GM12891 (cell line): ENCODE measurements at regions not wholly inside any gene's neighbourhood (a gene's known extent, or its start where the extent isn't known, plus 50 kb on each side); places are given as distances from the start of the nearest gene placed in this dataset.

Experiments
- DNase-seq: peaks from one replicate; pipeline ENCODE4 v3.0.0; 2011; ENCODE audit warnings: low spot score; ENCODE audit not compliant: insufficient read length
- FAIRE-seq: peaks from 2 replicates; lab custom pipeline; 2011; peaks lifted over from hg19 to GRCh38; lab: Jason Lieb, UNC
- PAX5 ChIP-seq: IDR thresholded peaks from 2 replicates; pipeline ENCODE4 v1.6.1; 2011; ENCODE audit warnings: low read length, moderate library complexity, mild to moderate bottlenecking; ENCODE audit not compliant: insufficient read depth, severe bottlenecking
- POLR2A ChIP-seq: IDR thresholded peaks from 2 replicates; pipeline ENCODE4 v1.6.1; 2011; ENCODE audit warnings: low read depth, low read length, control low read depth
- POLR2AphosphoS5 ChIP-seq: IDR thresholded peaks from 2 replicates; pipeline ENCODE4 v1.6.1; 2011; ENCODE audit warnings: low read depth, low read length, control low read depth
- POU2F2 ChIP-seq: IDR thresholded peaks from 2 replicates; pipeline ENCODE4 v1.6.1; 2011; ENCODE audit warnings: low read depth, mild to moderate bottlenecking, control low read depth, low read length, moderate library complexity
- SPI1 ChIP-seq: IDR thresholded peaks from 2 replicates; pipeline ENCODE4 v1.6.1; 2011; ENCODE audit warnings: low read depth, low read length, control low read depth
- TAF1 ChIP-seq: IDR thresholded peaks from 2 replicates; pipeline ENCODE4 v1.6.1; 2011; ENCODE audit warnings: low read depth, low read length, control low read depth

GRCh38 chr5:121257621-121258020 is 594.1 kb upstream of the FTMT start:
- no peak for DNase-seq
- TF ChIP-seq SPI1 = no peak
- no peak for TF ChIP-seq TAF1
- no peak for TF ChIP-seq PAX5
- no peak for TF ChIP-seq POLR2AphosphoS5
- TF ChIP-seq POU2F2 = no peak
- TF ChIP-seq POLR2A = no peak
- no peak for FAIRE-seq

GRCh38 chr5:121263456-121263855 is 588.2 kb upstream of the FTMT start:
- TF ChIP-seq POLR2A (no peak), POLR2AphosphoS5 (no peak)
- FAIRE-seq = no peak
- no peak for DNase-seq

DNA sequence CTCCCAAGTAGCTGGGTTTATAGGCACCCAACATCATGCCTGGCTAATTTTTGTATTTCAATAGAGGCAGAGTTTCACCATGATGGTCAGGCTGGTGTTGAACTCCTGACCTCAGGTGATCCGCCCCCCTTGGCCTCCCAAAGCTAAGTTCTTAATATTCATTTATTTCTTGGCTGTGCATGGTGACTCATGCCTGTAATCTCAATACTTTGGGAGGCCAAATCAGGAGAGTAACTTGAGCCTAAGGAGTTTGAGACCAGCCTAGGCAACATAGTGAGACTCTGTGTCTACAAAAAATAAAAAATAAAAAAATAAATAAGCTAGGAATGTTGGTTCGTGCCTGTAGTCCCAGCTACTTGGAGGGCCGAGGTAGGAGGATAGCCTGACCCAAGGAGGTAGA is 587.1 kb upstream of the FTMT start:
- TF ChIP-seq POLR2A (no peak), PAX5 (no peak), POU2F2 (no peak), POLR2AphosphoS5 (no peak), TAF1 (no peak), SPI1 (no peak)
- FAIRE-seq (no peak), DNase-seq (no peak)

DNA sequence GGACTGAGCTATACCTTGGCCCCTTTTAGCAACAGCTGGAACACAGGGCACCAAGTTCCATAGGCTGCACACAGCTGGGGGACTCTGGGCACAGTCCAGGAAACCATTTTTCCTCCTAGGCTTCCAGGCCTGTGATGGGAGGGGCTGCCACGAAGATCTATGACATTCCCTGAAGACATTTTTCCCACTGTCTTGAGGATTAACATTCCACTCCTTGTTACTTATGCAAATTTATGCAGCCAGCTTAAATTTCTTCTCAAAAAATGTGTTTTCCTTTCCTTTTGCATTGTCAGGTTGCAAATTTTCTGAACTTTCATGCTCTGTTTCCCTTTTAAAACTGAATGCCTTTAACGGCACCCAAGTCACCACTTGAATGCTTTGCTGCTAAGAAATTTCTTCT is 580.1 kb upstream of the FTMT start:
- DNase-seq (no peak), FAIRE-seq (no peak)
- no peak for TF ChIP-seq PAX5
- no peak for TF ChIP-seq TAF1
- no peak for TF ChIP-seq SPI1
- no peak for TF ChIP-seq POLR2AphosphoS5
- TF ChIP-seq POU2F2 = no peak
- no peak for TF ChIP-seq POLR2A

DNA sequence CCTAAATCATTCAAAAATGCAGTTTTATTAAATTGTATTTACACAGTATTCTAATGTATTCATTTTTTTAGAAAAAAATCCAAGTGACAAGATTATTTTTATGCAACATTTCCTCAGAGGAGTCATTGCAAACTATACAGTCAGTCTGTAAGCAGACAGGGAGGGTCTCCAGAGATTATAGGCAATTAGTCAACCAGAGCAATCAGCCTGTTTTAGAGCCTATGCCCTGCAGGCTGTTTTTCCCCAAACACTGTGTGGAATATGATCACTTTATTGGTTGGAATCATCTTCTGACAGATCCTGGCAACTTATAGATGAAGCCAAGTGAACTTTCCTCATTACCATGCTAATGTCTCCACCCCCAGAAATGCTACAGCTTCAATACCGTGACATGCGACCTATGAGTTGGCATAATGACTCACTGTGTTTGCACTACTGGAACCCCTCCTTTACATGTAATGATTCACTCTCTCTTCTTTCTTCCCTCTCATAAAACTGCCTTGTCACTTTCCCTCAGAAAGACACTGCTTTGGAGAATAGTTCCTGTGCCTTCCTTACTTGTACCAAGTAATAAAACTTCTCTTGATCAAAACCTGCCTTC is 577.7 kb upstream of the FTMT start:
- no peak for FAIRE-seq
- DNase-seq = no peak
- TF ChIP-seq POU2F2 (no peak), POLR2A (no peak), PAX5 (no peak), TAF1 (no peak), POLR2AphosphoS5 (no peak)

GRCh38 chr5:121279801-121280200 is 571.9 kb upstream of the FTMT start:
- DNase-seq (no peak), FAIRE-seq (no peak)
- TF ChIP-seq POLR2A = no peak
- no peak for TF ChIP-seq TAF1
- TF ChIP-seq PAX5 = no peak
- no peak for TF ChIP-seq POU2F2
- TF ChIP-seq POLR2AphosphoS5 = no peak
- no peak for TF ChIP-seq SPI1

DNA sequence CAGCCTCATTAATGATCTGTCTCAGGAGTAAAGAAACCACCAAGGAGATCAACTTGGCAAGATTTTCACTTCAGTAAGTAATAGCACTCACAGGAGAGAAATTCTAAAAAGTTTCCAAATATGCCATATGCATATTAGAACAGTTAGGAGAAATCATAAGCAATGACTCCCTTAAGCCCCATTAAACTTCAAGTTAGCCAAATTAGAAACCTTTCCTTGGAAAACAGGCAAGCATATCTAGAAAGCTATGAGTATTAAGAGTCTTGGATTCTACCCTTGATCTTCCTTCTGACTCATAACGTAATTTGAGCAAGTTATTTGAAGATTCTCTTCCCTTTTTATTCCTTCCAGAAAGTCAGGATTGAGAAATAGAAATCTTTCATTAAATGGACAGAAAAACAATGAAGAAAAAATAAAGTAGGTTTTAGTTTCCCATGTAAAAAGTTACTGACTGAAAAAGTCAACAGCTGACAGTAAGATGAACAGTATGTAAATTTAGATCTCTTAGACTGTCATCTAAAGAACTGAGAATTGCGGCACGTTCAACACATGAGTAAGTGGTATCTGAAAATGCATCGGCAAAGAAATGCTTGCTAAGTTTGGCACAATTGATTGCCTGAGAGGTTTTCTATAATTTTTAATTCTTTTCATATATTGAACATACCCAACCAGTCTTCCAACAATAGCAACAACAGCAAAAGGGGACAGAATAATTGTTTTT is 565.7 kb upstream of the FTMT start:
- FAIRE-seq = no peak
- no peak for DNase-seq
- TF ChIP-seq TAF1 = no peak

DNA sequence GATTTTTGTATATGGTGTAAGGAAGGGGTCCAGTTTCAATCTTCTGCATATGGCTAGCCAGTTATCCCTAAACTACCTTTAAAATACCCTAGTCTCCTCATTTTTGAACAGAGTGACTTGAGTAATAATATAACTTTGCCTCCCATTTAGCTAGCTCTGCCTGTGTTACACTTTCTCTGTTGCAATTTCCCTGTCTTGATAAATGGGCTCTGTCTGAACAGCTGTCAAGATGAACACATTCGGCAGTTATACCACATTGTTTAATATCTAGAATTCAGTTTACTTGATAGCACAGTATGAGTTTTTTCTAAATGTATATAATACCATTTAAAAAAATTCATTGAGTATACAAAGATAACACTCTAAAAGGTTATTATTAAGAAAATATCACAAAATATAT is 562.9 kb upstream of the FTMT start:
- FAIRE-seq (no peak), DNase-seq (no peak)
- TF ChIP-seq PAX5 (no peak), TAF1 (no peak), POU2F2 (no peak), POLR2A (no peak), SPI1 (no peak), POLR2AphosphoS5 (no peak)

DNA sequence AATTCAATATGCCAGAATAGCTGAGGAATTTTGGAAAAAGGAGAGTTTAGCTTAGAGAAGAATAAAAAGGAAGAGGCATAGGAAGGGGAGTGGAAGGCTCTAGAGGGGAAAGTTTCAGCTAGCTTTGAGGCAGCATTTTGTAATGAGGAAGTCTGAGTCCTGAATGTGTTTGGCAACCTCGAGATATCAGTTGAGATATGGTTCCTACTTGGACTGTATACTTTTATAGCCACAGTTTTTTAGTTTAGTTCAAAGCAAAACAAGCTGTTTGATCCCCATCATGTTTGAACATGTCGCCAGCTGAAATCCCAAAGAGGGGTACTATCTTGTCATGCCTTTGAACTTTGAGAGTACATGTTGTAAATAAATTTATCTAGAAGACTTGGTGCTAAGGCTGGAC is 559.0 kb upstream of the FTMT start:
- no peak for TF ChIP-seq POLR2A
- TF ChIP-seq PAX5 = no peak
- TF ChIP-seq TAF1 = no peak
- TF ChIP-seq POU2F2 = no peak
- TF ChIP-seq SPI1 = no peak
- no peak for TF ChIP-seq POLR2AphosphoS5
- DNase-seq (no peak), FAIRE-seq (no peak)

DNA sequence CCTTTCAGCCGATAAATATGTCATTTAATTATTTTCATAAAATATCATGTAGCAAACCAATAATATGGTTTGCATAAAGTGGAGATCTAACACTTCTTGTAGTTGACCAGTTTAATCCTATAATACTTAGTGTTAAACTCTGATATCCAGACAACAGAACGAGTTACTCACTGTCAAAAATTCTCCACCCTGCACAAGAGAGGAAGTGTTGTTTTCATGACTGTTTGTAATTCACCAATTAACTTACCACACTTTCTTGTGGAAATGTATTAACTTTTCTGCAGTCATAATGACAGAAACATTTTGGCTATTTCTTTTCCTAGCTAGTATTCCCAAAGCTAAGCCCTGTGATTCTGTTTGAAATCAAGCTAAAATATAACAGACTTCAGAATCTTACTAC is 555.3 kb upstream of the FTMT start:
- TF ChIP-seq SPI1 = no peak
- TF ChIP-seq POLR2A = no peak
- TF ChIP-seq POU2F2 = no peak
- TF ChIP-seq PAX5 = no peak
- no peak for TF ChIP-seq TAF1
- no peak for TF ChIP-seq POLR2AphosphoS5
- DNase-seq (no peak), FAIRE-seq (no peak)
